HG02852 (cell line): ENCODE measurements at regions not wholly inside any gene's neighbourhood (a gene's known extent, or its start where the extent isn't known, plus 50 kb on each side); places are given as distances from the start of the nearest gene placed in this dataset.
"Not testable (repeated sequence)": the region's sequence is repeated elsewhere in the genome, so short reads cannot be mapped to it uniquely, and the experiment has no call there.

Experiments
- ATAC-seq: cut with Tn5 transposase; IDR thresholded peaks from one replicate; pipeline ENCODE4 v1.9.1; 2021; ENCODE audit warnings: mild to moderate bottlenecking, moderate library complexity; ENCODE audit not compliant: unreplicated experiment

DNA sequence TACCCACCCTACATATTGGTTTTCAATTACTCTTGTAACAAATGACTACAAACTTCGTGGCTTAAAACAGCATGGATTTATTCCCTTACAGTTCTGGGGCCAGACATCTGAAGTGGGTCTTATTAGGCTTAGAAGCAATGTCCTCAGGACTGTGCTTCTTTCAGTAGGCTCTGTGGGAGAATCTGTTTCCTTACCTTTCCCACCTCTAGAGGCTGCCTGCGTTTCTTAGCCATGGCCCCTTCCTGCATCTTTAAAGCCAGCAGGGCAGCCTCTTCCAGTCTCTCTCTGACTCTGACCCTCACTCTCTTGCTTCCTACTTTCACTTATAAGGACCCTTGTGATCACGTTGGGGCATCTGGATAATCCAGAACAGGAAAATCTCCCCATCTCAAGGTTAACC is 252.5 kb upstream of the PGRMC2 start:
- no peak for ATAC-seq

DNA sequence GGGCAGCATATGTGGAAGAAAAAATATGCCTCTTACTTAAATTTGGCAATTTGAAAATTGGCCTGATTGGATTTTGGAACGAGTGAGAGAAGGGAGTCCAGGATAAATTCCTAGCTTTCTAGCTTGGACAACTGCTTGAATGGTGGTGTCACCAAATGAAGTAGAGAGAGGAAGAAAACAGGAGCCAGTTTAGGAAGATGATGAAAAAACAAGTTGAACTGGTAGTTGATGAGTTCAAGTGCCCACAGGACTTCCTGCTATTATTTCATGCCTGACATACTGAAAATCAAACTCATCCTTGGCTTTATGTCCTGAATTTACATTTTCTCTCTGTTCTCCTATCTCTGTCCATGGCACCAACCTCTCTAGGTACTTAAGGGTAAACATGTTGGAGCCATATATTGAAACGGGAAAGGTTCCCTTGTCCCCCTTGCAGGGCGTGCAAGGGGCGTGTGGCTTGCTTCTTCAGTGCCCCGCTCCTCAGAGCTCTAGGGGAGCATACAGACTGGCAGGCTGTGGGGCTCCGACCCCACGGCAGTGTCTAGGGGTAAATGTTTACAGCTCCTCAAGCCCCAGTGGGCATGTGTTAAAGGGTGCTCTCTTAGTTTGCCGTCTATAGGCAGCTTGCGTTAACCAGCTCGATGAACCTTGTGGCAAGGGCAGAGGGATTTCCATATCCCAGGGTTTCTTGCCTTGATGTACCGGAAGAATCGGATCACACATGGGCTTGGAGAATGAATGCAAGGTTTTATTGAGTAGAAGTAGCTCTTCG is 250.7 kb upstream of the PGRMC2 start:
- no peak for ATAC-seq

DNA sequence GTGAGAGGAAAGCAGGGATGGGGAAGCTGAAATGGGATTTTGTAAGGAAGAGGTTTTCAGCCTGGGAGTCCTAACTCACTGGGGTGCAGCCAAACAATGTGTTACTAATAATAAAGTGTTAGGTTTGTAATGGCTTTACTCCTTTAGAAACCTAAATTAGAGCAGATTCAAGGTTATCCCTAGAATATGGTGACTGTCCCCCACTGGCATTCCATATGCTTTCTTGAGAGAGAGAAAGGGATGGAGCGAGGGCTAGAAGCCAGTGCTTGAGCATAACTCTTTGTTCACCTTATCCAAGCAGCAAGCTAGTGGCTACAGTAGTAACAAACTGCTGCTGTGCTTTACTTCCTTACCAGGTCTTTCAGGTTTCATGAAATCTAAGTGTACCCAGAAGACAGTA is 249.1 kb upstream of the PGRMC2 start:
- ATAC-seq, result no peak

DNA sequence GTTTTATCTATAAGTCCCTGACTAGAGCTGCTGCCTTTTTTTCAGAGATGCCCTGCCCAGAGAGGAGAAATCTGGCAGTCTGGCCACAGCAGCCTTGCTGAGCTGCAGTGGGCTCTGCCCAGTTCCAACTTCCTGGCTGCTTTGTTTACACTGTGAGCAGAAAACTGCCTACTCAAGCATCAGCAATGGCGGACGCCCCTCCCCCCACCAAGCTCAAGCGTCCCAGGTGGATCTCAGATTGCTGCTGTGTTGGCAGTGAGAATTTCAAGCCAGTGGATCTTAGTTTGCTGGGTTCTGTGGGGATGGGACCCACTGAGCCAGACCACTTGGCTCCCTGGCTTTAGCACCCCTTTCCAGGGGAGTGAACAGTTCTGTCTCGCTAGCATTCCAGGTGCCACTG is 247.9 kb upstream of the PGRMC2 start:
- ATAC-seq, result not testable (repeated sequence)

DNA sequence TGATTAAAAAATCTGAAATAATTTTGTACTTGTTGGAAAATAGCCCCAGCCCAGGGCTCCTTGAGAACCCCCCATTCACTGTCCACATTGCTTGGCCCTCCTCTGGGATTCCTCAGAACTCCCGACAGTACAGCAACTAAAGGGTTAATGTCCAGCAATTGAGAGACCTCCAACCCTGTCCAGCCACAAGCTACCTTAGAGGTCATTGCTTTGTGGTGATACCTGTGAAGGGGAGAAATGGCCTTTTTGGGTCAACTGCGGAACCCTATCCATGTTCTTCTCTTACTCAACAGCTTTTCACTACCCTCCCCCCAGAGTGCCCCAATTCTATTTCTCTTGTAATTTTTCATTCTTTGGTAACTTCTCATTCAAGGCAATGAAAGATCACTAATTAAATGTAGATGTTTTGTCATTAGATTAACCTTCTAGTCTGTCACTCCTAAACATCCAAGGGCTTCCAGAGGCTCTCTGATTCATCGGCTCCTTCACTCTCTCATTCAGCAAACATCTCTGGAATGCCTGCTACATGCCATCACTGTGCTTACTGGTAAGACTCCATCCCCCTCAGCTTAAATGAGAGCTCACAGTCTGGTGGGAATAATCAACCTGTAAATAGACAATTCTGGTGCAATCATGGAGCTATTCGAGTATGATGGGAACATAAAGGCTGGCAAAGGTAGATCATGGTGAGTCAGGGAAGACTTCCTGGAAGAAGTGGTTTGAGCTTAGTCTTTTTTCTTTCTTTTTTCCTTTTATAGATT is 241.4 kb upstream of the PGRMC2 start:
- no peak for ATAC-seq

DNA sequence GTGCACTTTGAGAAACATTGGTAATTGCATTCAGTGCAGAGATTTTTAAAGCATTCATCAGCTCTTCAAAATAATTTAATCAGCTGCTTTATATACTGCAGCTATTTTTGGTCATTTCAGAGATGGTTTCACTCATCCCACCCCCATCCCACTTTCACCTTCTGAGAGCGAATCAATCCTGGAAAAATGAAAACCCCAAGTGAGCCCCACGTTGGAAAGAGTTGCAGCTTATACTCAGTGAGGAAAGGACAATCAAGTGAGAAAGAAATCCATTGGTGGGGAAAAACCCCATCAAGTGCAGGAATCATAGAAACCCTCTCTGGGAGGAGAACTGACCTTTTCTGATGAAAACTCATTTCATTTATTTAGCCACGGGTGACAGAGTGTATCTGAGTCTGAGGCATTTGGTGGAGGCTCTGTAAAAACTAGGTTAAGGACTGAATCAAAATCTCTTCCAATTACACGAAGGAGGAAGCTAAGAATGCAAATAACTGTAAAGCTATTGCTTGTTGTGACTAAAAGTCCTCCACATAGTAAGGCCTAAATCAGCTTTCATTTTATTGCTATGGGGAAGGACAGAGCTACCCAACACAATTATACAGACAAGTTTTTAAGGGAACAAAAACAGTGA is 240.4 kb upstream of the PGRMC2 start:
- ATAC-seq, result no peak

DNA sequence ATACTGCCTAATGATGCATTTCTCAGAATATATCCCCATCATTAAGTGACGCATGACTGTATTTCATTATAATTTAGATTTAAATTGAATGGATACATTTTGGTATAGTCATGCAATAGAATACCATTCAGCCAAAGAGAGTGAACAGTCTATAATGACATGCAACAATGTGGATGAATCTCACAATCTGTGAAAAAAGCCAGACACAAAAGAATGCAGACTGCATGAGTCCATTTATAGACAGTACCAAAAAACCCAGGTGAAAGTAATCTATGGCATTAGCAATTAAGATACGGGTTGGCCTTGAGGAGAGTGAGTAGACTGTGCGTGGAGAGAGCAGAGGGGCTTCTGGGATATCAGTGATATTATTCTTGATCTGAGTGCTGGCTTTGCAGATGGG is 239.7 kb upstream of the PGRMC2 start:
- ATAC-seq, result no peak

DNA sequence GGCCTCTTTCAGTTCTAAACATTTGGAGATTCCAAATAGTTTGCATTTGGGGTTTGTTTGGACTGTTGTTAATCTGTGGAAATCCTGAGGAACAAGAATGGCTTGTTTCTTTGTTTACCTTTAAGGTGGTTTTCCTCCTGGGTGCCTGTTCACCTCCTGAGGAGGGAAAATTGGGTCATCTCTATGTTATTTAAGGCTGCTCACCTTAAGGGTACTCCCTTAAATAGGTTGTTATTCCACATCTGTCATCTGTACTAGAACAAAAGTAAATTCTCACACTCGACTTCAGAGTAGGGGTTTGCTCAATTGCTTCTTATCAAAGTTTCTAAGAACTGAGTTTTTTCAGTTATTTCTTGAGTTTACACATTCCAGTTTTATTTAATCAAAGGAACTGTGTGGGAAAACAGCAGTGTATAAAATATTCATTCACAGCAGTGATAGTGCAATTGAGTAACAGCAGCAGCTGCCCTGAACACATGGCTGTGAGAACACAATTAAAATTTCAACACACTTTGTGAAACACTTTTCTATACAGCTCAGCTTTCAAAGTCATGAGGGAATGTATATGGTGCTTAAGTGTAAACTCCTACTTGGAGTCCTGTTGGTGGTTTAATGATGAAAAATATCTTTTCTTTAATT is 238.5 kb upstream of the PGRMC2 start:
- ATAC-seq, result no peak

DNA sequence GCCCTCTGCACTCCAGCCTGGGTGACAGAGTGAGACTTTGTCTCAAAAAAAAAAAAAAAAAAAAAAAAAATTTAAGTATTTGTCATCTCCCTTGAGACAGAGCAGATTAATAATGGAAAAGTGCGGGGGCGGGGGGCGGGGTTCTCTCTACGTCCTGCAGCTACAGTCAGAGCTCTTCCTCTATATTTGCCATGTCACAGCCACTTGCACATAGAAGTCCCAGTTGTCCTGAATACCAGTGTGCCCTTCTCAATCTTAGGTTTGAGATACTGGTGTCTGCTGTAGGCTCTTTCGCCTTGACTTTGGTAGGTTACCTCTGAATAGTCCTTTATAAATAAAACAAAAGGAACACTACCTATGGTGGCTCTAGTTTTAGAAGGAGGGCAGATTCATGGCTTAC is 237.8 kb upstream of the PGRMC2 start:
- ATAC-seq, result peak; percentile 54

DNA sequence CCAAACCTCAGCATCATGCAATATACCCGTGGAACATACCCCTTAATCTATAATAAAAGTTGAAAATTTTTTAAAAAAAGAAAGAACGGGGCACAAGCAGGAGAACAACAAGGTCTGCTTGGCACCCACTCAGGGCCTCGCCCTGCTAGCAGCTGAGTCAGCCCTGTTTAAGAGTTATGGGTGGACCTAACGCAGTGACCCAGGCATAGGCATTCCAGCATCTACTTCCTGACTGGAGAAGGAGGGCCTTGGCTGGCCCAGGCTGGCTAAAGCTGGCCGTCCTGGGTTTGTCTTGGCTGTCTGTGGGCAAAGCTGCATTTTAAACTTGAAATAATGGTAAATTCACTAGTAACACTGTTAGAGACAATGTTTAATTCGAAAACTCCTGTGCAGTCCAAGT is 236.7 kb upstream of the PGRMC2 start:
- ATAC-seq, result no peak

DNA sequence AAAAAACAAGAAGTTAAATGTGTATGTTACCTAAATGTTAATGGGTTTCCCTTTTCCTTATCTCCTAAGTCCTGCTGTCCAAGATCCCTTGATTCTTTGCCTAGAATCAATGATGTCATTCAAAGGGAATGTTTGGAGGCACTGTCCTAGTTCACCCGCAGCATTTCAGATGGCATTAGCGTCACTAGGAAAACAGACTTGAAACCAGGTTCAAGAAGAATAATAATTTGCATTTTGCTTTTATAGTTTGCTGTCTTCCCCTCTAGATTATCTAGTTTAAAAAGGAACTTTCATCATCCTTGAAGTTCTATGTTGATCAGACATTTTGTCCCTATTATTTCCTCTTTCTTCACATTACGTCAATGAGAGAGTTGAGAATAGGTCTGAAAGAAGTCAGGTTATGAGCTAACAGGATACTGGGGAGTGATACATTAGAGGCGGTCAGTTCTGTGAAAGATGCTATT is 234.1 kb upstream of the PGRMC2 start:
- no peak for ATAC-seq

DNA sequence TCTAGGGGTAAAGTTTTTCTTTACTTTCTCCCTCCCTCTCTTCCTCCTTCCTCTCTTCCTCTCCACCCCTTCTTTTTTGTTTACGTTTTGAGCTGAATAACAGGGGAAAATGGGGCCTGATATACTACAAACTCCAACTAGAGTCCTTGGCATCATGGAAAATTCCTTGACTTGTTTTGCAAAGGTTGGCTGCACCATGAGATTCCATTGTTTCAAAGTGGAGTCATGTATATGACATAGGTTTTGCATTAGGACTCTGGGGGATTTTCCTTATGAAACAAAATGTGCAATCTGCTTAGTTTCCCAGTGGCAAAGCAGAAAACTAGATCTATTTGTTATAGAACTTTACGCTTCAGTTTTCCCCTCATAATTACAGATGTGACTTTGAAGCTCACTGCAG is 233.5 kb upstream of the PGRMC2 start:
- no peak for ATAC-seq

DNA sequence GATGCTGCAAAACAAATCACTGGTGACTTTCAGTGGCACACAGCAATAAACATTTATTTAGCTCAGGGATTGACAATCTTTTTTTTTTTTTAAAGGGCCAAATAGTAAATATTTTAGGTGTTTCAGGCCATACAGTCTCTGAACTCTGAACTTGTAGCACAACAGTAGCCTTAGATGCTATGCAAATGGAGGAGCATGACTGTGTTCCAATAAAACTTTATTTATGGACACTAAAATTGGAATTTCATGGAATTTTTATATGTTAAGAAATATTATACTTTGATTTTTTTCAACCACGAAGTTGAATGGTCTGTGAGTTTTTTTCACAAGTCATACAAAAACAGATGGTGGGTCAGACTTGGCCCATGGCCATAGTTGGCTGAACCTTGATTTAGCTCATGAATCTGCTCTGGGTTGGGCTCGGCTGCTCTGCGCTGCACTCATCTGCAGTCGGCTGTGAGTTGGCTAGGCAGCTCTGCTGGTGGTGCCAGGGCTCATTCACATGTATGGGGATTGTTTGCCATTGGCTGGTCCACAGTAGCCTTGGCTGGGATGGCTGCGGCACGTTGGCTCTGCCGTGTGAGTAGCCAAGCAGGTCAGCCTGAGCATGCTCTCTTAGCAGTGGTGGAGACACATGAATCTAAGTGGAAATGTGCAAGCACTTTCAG is 231.7 kb upstream of the PGRMC2 start:
- no peak for ATAC-seq

DNA sequence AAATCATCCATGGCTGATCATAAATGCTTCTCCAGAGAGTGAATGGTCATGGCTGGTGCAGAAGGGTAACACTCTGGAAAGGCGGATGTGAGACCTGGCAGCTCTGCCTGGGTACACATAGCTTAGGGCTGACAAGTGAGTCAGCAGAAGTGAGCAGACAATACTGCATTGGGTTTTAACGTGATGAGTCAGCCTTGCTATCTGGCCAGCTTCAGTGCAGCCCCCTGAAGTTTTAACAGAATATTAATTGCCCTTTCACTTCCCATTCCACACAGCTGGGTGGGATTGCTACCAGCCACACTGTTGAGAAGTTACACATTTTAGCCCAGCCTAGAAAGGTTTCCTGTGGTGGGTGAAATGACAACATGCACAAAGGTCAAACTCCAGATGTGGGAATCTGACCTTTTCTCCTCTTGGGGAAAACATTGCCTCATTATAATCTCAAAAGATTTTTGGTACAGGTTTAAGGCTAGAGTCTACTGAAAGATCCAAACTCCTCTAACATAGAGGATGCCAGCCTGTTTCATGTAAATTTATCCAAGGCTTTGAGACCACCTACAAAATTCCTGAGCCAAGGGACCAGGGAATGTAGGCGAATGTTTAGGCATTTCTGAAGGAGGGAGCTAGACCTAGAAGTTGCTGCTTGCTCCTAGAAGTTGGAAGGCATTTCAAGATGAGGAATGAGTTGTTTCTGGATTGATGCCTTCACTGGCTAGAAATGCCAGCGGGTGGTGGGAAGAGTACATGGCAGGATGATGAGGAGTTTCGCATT is 230.3 kb upstream of the PGRMC2 start:
- ATAC-seq, result peak; percentile 95

DNA sequence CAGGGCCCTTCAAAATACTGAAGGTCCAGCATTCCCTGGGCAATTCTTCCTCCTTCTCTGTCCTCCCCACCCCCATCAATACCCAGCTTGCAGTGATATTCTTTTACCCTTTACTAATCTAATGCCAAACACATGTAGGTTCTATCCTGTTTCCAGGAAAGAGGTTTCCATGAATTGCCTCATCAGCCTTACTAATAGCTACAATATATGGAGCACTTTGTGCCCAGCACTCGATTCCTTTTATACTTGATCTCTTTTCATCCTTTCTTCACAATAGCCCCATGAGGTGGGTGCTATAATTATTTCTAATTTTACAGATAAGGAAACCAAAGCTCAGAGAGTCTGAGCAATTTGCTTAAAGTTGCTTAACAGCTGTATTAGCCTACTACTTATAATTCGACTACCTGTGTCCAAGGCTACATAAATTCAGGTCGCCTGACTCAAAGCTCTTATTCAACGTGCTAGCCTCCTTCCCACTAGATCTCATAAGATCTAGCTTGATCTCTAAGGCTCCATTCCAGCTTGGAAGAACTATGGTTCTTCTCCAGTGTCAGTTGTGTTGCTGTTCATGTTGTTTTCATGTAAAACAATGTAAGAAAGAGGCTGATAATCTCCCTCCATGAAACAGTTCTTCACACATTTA is 229.6 kb upstream of the PGRMC2 start:
- no peak for ATAC-seq

DNA sequence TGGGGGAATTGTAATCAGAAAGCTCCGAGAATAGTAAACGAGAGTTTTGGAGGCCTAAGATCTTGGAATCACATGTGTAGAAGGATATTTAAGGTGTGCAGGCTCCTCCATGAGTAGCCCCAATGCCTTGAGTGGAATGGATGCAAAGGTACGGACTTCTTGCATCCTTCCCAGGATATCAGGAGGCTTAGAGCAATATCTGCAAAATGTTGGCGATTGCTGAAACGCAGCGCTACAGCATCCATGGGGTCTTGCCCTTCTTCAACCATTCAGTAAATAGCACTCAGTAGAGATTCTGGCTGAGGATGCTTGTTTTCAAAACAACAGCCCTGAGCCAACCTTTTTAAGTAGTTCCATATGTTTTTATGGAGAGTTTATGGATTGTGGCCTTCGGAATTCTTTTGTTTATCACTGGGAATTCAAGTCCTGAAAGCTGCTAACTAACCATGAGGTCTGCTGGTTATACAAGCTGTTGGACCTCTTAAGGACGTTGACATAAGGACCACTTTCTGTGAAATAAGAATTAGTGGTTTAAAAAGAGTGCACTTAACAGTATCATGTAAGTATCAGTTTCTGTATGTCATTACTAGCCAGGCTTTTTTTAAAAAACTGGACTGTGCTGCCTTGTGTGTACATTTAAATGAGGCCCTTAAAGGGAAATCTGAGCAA is 228.8 kb upstream of the PGRMC2 start:
- ATAC-seq, result peak; percentile 47

DNA sequence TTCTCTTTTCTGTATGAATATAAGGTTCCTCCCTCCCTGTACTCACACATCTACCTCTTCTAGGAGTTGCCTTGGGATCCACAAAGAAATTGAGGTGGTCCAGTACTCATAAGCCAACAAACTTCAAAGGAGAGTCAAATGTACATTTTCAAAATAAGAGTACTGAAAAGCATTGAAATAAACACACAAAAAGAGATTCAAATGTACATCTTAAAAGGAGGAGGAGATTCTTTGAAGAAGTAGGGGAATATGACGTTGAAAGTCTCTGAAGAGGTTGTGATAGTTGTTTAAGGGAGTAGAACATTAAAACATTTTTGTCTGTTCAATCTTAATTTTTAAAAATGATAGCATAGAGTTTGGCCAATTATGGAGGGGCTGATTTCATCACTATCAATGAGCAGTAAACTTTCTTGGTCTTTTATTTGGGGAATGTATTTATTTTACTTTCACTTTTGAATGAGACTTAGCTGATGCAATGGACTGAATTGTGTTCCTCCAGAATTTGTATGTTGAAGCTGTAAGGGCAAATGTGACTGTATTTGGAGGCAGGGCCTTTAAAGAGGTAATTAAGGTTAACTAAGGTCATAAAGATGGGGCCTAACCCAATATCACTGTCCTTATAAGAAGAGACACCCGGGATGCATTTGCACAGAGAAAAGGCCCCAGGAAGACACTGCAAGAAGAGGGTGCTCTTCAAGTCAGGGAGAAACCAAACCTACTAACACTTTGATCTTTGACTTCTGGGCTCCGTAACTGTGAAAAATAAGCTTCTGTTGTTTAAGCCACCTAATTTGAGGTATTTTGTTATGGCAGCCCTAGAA is 226.3 kb upstream of the PGRMC2 start:
- no peak for ATAC-seq

DNA sequence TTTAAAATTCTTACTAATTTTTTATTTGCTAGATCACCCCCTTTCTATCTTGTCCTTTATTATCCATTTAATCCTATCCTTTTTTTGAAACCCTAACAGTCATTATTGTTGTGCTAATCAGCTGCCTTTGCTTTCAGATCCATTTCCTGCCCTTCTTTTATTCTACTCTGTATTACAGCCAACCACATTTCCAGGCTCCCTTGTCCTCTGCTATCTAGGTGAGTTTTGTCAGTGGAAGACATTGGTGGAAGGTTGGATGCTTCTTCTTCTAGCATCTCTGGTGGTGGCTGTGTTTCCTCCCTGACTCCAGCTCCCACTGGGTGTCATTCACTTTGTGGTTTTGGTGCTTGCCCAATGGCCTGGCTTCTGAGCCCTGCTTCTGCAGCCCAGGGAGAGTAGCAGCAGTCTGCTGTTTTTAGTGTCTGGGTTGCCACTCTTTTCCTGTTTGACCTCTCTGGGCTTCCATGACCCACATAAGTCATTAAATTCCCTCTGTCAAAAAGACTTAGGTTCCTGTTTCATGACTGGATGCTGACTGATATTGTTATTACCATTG is 225.2 kb upstream of the PGRMC2 start:
- ATAC-seq, result no peak
